Sciatic nerve (tissue), 2 donors: ENCODE measurements at regions not wholly inside any gene's neighbourhood (a gene's known extent, or its start where the extent isn't known, plus 50 kb on each side); places are given as distances from the start of the nearest gene placed in this dataset.
"Not testable (repeated sequence)": the region's sequence is repeated elsewhere in the genome, so short reads cannot be mapped to it uniquely, and the experiment has no call there.

Experiments
- ATAC-seq: fragments of 200-7000 bp; cut with Tn5 transposase; one replicate; pipeline ENCODE4 v1.9.1; 2020; ENCODE audit warnings: mild to moderate bottlenecking, moderate library complexity
- DNase-seq: peaks from one replicate; pipeline ENCODE4 v3.0.0-alpha.2; 2020; ENCODE audit warnings: low spot score
- intact Hi-C: fragments of 100-400 bp; cut with DNase I; formaldehyde crosslinking; loops from one replicate; pipeline ENCODE4 v1.14.2; 2022
- donor health status: DM: no; HTN: no; CAD: no.
- donor health status: DM: no; HTN: no; CAD: no.

GRCh38 chr4:64698171-64698570, 288.9 kb upstream of the TECRL start:
- ATAC-seq, result no peak
- no peak for DNase-seq
- intact Hi-C loops, result no loop called here

GRCh38 chr4:64682946-64683345, 273.7 kb upstream of the TECRL start:
- ATAC-seq (no peak), DNase-seq (no peak)
- intact Hi-C loops, result no loop called here

- intact Hi-C loops, result no loop called here
- ATAC-seq (no peak), DNase-seq (no peak)
Measured at GRCh38 chr4:64682481-64682880, 273.2 kb upstream of the TECRL start.

GRCh38 chr4:64673121-64673520, 263.9 kb upstream of the TECRL start:
- intact Hi-C loops, DNase-seq, ATAC-seq: not testable (repeated sequence)

GRCh38 chr4:64670647-64671046, 261.4 kb upstream of the TECRL start:
- no peak for ATAC-seq
- intact Hi-C loops, result no loop called here
- DNase-seq, result no peak

GRCh38 chr4:64643841-64644240, 234.6 kb upstream of the TECRL start:
- intact Hi-C loops, result no loop called here
- ATAC-seq, result no peak
- no peak for DNase-seq

GRCh38 chr4:64642936-64643335, 233.7 kb upstream of the TECRL start:
- DNase-seq (no peak), ATAC-seq (no peak)
- intact Hi-C loops, result no loop called here

GRCh38 chr4:64640402-64640801, 231.2 kb upstream of the TECRL start:
- intact Hi-C loops, ATAC-seq, DNase-seq: not testable (repeated sequence)

GRCh38 chr4:64625438-64625837, 216.2 kb upstream of the TECRL start:
- DNase-seq (no peak), ATAC-seq (no peak)
- intact Hi-C loops, result no loop called here

- intact Hi-C loops, result no loop called here
- no peak for DNase-seq
- ATAC-seq, result no peak
Measured at GRCh38 chr4:64617800-64618199, 208.6 kb upstream of the TECRL start.

GRCh38 chr4:64614276-64614675, 205.0 kb upstream of the TECRL start:
- no peak for DNase-seq
- intact Hi-C loops, result no loop called here
- no peak for ATAC-seq

- intact Hi-C loops, result no loop called here
- ATAC-seq (no peak), DNase-seq (no peak)
Measured at GRCh38 chr4:64613046-64613445, 203.8 kb upstream of the TECRL start.

GRCh38 chr4:64598066-64598465, 188.8 kb upstream of the TECRL start:
- no peak for ATAC-seq
- no peak for DNase-seq
- intact Hi-C loops, result no loop called here

- DNase-seq, result no peak
Measured at GRCh38 chr4:64594723-64595122, 185.5 kb upstream of the TECRL start.

GRCh38 chr4:64588507-64588906, 179.3 kb upstream of the TECRL start:
- ATAC-seq (no peak), DNase-seq (no peak)
- intact Hi-C loops, result no loop called here

More at GRCh38 chr4:64594723-64595122, 185.5 kb upstream of the TECRL start:
- ATAC-seq, result no peak
- intact Hi-C loops, result no loop called here

GRCh38 chr4:64584981-64585557, 175.8 kb upstream of the TECRL start:
- ATAC-seq (no peak), DNase-seq (no peak)
- intact Hi-C loops, result no loop called here

GRCh38 chr4:64584125-64584524, 174.9 kb upstream of the TECRL start:
- no peak for DNase-seq
- ATAC-seq, result no peak
- intact Hi-C loops, result no loop called here

- DNase-seq (no peak), ATAC-seq (no peak)
- intact Hi-C loops, result no loop called here
Measured at GRCh38 chr4:64582492-64582891, 173.2 kb upstream of the TECRL start.

- no peak for DNase-seq
Measured at GRCh38 chr4:64581422-64581821, 172.2 kb upstream of the TECRL start.

GRCh38 chr4:64564126-64564525, 154.9 kb upstream of the TECRL start:
- DNase-seq (no peak), ATAC-seq (no peak)
- intact Hi-C loops, result no loop called here

More at GRCh38 chr4:64581422-64581821, 172.2 kb upstream of the TECRL start:
- ATAC-seq, result no peak
- intact Hi-C loops, result no loop called here

- ATAC-seq (no peak), DNase-seq (no peak)
- intact Hi-C loops, result no loop called here
Measured at GRCh38 chr4:64559571-64559970, 150.3 kb upstream of the TECRL start.

- intact Hi-C loops, result no loop called here
- ATAC-seq, result no peak
- no peak for DNase-seq
Measured at GRCh38 chr4:64551125-64551524, 141.9 kb upstream of the TECRL start.
